Upper lobe of left lung (tissue), 4 donors: ENCODE measurements at regions not wholly inside any gene's neighbourhood (a gene's known extent, or its start where the extent isn't known, plus 50 kb on each side); places are given as distances from the start of the nearest gene placed in this dataset.

ENCODE experiments used
- POLR2A ChIP-seq, 4 donors: fragments of 450-650 bp; IDR thresholded peaks; one replicate each; pipeline ENCODE4 v1.5.1; 2016 to 2017; ENCODE audit warnings: antibody characterized with exemption in 4 of 4, mild to moderate bottlenecking in 2 of 4
- POLR2AphosphoS5 ChIP-seq, 2 donors: sonication (generic); formaldehyde crosslinking; IDR thresholded peaks; one replicate each; pipeline ENCODE4 v1.5.1; 2017; ENCODE audit warnings: antibody characterized with exemption in 2 of 2
- TF ChIP-seq, protein P1 (sequence below), 6 experiments: fragments of 450-650 bp in 4 of 6; fragments of 200-600 bp in 2 of 6; sonication (generic) in 2 of 6; IDR thresholded peaks; one replicate each; pipeline ENCODE4 v1.5.1; 2016 to 2019; ENCODE audit warnings: antibody characterized with exemption in 6 of 6

- TF ChIP-seq, protein P1, sequence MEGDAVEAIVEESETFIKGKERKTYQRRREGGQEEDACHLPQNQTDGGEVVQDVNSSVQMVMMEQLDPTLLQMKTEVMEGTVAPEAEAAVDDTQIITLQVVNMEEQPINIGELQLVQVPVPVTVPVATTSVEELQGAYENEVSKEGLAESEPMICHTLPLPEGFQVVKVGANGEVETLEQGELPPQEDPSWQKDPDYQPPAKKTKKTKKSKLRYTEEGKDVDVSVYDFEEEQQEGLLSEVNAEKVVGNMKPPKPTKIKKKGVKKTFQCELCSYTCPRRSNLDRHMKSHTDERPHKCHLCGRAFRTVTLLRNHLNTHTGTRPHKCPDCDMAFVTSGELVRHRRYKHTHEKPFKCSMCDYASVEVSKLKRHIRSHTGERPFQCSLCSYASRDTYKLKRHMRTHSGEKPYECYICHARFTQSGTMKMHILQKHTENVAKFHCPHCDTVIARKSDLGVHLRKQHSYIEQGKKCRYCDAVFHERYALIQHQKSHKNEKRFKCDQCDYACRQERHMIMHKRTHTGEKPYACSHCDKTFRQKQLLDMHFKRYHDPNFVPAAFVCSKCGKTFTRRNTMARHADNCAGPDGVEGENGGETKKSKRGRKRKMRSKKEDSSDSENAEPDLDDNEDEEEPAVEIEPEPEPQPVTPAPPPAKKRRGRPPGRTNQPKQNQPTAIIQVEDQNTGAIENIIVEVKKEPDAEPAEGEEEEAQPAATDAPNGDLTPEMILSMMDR (IDR thresholded peaks at IDR 0.05): no peak
- no peak for TF ChIP-seq POLR2A (IDR thresholded peaks at IDR 0.05)
- TF ChIP-seq POLR2AphosphoS5 (IDR thresholded peaks at IDR 0.05): no peak
These were observed 581.4 kb upstream of the PTGER4 start for GRCh38 chr5:40098313-40098712.
